CD1c-positive myeloid dendritic cell (primary cell): ENCODE measurements at regions not wholly inside any gene's neighbourhood (a gene's known extent, or its start where the extent isn't known, plus 50 kb on each side); places are given as distances from the start of the nearest gene placed in this dataset.
"Not testable (repeated sequence)": the region's sequence is repeated elsewhere in the genome, so short reads cannot be mapped to it uniquely, and the experiment has no call there.

ENCODE experiments used
- DNase-seq: peaks from one replicate; pipeline ENCODE4 v3.0.0-alpha.2; 2016; ENCODE audit errors: extremely low spot score

DNA sequence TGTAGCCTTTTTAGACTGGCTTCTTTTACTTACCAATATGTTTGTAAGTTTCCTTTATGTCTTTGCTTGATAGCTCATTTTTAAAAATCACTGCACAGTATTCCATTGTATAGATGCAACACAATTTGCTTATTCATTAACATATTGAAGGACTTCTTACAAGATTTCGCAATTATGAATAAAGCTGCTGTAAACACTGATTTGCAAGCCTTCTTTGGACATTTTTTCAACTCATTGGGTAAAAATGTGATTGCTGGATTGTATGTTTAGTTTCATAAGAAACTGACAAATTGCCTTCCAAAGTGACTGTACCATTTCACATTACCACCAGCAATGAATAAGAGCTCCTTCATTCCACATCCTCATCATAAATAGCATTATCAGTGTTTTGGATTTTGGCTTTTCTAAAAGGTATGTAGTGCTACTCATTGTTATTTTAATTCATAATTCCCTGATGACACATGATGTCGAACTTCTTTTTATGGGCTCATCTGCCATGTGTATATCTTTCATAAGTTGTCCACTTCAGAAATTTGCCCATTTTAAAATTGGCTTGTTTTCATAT, 80.7 kb downstream of the TFAP2B start:
- DNase-seq, result no peak

DNA sequence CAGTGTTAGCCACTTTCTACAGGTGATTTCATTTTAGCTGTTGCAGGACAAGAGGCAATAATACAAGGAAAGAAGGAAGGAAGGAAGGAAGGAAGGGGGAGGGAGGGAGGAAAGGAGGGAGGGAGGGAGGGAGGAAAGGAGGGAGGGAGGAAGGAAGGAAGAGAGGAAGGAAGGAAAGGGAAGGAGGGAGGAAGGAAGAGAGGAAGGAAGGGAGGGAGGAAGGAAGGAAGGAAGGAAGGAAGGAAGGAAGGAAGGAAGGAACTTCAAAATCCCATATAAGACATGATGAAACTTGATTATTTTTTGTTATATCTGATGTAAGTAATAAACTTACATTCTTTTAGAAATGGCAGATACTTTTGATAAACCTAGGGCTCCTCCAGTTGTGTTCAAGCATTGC, 83.6 kb downstream of the TFAP2B start:
- DNase-seq, result no peak

DNA sequence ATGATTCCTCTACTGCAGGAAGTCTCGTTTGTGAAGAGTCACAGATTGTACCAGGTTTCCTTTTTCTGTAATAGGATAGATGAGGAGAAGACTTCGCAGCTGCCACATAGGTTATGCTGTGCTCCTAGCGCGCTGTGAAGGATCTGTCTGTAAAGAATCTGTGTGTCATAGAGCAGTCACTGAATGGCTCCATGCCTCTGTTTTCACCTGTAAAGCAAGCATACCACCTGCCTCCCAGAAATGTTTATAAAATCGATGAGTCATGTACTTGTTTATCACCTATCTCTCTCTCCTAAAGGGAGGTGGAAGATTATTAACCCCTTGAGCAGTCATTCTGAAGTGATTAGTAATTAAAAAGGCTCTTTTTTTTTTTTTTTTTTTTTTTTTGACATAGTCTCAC, 86.6 kb downstream of the TFAP2B start:
- DNase-seq, result no peak

DNA sequence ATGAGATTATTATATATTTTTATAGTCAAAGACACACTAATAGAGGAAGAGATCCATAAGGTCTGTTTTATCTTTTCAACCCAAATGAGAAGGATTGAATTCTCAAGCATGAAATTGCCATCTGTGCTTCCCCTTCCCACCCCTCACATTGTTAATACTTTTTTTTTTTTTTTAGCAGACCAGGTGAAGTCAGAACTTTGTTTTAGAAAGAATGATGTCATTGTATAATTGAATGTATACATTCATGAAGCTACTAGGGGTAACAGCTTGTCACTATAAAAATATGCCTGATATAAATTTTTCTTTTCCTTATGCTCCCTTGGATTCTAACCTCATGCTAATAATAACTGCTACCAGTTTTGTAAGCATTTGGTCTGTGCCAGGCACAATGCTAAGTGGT, 88.9 kb downstream of the TFAP2B start:
- no peak for DNase-seq

DNA sequence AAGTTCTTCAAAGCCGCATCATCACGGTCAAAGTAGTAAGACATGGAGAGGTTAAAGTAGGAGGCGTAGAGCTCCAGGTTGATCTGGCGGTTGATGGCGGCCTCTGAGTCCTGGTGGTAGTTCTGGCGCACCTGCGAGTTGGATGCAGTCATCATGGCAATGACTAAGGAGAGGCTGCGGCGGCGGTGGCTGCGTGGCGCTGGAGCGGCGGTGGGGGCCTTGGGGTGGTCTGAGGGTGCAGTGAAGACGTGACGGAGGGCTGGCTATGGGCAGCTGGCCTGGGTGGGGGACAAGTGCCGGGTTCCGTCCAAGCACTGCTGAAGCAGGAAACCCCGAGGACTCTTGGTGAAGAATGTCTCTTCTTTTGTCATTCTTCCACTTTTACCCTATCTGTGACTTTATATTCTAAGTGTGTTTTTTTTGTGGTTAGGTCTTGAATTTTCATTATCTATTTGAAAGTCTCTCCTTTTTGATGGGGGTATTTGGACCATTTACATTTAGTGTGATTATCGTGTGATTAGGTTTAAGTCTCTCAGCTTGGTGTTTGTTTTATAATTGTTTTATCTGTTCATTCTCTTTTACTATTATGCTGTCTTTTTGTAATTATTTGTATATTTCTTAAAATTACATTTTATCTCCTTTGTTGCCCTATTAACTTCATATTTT, 94.6 kb downstream of the TFAP2B start:
- no peak for DNase-seq

DNA sequence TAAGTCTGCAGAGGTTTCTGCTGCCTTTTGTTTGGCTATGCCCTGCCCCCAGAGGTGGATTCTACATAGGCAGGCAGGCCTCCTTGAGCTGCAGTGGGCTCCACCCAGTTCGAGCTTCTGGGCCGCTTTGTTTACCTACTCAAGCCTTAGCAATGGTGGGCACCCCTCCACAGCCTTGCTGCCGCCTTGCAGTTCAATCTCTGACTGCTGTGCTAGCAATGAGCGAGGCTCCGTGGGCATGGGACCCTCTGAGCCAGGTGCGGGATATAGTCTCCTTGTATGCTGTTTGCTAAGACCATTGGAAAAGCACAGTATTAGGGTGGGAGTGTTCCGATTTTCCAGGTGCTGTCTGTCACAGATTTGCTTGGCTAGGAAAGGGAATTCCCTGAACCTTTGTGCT, 102.7 kb downstream of the TFAP2B start:
- not testable (repeated sequence) for DNase-seq

DNA sequence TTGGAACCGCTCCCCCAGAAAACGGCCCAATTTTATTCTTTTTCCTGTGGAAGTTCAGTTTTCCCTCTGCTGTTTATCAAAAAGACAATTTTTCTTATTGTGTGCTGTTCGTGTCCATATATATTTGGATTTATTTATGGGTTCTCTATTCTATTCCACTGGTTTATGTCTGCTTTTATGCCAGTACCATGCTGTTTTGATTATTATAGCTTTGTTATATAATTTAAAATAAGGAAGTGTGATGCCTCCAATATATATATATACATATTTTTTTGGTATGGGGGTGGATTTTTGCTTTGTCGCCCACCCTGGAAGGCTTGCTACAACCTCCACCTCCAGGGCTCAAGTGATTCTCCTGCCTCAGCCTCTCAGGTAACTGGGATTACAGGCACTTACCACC, 103.3 kb downstream of the TFAP2B start:
- no peak for DNase-seq

DNA sequence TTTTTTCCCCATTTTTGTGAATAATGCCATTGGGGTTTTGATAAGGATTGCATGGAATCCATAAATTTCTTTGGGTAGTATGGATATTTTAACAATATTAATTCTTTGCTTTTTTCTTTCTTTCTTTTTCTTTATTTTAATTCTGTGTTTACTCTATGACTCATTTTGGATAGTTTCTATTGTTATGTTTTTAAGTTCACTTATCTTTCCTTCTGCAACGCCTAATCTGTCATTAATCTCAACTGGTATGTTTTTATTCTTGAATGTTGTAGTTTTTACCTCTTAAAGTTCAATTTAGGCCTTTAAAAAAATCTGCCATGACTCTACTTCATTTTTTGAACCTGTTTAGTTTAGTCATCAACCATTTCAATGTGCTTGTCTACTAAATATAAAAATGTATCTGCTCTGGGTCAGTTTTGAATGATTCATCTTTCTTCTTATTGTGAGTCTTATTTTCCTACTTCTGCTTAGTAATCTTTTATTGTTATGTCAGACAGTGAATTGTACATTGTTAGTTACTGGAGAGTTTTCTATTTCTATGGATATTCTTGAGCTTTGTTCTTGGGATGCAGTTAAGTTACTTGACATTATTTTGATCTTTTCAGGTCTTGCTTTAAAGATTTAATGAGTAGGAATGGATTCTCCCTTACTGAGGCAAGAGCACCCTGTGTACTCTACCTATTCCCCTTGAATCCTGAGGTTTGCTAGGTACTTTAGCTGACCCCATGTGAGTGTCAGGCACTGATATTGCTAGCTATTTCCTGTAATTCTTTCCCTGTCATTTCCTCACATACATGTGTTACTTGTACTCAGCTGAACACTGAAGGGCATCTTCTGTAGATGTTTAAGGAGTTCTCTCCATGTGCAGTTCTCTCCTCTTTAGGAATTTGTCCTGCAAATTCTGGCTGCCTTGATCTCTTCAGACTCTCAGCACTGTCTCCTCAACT, 104.2 kb downstream of the TFAP2B start:
- DNase-seq, result no peak

DNA sequence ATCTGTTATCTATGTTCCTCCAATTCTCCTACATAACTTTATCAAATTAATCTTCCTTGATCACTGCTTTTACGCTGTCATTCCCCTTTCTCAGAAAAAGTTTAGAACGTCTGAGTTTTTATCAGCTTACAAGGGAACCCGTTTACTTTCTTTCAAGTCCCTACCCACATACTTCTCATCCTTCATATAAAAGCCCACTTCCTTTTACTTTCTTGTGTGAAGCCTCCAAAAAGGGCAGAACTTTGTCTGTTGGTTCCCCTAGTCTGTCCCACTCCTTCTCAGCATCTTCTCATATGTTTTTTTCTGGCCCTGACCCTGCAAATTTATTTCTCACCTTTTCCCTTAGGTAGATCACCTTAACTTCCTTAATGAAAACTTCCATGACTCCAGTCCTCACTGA, 106.1 kb downstream of the TFAP2B start:
- no peak for DNase-seq

DNA sequence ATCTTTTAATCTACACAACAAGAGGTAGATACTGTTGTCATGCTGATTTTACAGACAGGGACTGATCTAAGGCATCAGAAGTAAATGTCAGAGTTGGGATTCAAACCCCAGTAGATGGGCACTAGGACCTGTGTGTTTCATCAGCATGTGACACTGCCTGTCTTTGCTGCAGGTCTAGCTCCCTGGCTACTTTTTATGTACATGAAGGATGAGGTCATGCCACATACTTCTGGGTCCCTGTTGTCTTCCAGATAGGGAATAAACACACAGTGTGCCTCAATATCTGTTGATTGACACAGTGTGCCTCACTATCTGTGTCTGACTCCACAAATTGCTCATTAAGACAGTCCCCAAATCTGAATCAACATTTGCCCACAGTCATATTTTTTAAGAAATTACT, 106.9 kb downstream of the TFAP2B start:
- no peak for DNase-seq

DNA sequence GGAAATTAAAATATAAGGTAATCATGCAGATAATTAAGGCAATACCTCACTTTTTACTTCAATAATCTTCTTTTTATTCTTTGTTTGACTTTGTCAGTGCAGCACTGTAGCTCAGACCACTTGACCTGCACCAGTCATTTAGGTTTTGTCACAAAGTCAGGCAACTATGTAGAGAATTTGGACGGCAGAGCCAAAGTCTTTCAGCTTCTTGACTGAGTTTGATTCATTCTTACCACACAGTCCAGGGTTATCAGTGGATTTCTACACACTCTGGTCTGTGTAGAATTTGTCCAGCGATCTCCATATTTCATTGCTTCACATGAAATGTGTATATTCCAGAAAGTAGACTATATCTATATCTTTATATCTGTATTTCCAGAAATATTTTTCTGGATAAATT, 107.3 kb downstream of the TFAP2B start:
- no peak for DNase-seq

DNA sequence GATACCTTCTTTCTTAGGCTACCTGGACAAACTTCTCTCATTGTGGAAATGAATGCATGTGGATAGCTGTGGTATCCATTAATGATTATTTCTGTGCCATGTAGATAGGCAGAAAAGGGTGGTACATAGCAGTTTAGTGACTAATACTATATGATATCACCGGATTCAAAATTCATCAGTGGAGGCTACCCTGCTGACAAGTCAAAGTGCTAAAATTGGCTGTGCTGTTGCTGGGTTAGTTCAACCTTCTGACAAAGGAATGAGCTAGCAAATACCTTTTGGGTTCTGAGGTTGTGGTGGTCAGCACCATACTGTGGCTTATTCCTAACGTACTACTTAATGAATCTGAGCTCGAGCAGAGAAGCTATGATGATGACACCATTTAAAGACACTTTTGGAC, 109.1 kb downstream of the TFAP2B start:
- no peak for DNase-seq

DNA sequence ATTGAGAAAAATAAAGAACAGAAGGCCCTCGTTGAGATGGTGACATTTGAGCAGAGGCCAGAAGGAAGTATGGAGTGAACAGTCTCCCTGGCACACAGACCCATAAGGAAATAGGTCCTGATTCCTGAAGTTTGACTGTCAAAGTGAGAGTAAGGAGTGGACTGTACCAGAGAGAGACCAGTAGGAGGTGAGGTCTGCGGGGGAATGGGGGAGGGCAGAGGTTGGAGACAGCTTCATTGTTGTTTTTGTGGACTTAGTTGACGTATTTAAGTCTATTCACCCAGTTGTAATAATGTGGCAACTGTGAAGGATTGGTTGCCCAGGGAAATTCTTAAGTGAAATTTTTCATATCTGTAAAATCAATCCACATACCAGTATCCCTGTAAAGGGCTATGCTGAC, 110.7 kb downstream of the TFAP2B start:
- DNase-seq, result no peak

DNA sequence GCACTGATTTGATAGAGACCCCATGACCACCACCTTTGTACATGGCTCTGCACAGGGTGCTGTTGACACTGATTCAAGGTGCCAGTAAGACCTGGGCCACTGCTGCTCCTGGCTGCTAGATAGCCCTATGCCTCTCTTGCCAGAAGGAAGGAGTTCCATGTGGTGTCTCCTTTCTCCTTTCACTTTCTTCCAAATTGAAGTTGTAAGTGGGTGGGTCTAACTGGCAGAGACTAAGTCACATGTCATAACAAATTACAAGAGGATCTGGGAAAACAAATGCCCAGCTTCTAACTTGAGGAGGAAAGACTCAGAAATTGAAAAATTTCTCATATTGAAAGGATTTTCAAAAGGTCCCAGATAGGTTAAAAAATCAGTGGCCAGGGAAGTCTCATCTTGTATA, 116.8 kb downstream of the TFAP2B start:
- no peak for DNase-seq

DNA sequence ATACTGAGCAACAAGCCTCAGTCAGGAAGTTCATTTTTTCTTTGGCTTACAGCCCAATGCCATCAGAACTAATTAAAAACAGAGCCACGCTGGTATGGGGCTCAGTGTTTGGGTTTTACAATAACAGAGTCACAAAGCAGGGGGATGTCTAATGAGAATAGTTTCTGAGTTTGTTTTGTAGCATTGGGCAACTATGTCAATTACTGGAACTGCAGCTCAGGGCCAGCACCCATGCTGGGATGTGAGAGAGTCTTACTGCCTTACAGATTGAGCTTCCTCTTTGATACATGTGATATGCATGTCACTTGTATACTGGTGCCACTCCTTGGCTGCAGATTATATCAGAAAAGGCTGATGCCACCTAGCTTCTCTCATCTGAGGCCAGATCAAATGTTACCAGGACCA, 117.6 kb downstream of the TFAP2B start:
- DNase-seq, result no peak

DNA sequence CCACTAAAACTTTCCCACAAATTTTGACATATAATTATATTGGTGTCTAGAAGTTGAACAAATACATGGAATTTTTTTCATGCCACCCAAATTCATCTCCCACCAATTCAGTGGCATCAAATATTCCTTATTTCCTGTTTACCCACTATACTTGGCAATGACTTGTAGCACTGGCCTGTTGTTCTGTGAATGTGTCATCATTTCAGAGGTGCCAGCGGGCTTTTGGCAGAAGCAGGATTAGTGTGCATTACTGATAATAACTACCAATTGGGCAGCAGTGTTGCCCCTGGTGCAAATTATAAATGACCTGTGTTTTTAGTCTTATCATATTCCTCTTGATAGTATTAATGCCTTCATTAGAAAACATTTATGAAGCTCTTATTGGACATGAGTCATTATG, 121.3 kb downstream of the TFAP2B start:
- DNase-seq, result no peak

DNA sequence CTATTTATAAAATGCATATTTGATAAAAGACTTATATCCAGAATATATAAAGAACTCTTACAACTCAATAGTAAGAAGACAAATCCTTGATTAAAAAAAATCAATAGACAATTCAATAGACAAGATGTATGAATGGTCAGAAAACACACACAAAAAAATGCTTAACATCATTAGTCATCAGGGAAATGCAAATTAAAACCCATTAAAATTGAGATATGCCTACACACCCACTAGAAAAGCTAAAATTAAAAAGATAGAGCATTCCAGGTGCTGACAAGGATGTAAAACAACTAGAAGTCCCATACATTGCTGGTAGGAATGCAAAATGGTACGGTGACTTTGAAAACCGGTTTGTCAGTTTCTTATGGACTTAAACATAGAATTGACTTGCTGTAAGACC, 127.1 kb downstream of the TFAP2B start:
- no peak for DNase-seq

DNA sequence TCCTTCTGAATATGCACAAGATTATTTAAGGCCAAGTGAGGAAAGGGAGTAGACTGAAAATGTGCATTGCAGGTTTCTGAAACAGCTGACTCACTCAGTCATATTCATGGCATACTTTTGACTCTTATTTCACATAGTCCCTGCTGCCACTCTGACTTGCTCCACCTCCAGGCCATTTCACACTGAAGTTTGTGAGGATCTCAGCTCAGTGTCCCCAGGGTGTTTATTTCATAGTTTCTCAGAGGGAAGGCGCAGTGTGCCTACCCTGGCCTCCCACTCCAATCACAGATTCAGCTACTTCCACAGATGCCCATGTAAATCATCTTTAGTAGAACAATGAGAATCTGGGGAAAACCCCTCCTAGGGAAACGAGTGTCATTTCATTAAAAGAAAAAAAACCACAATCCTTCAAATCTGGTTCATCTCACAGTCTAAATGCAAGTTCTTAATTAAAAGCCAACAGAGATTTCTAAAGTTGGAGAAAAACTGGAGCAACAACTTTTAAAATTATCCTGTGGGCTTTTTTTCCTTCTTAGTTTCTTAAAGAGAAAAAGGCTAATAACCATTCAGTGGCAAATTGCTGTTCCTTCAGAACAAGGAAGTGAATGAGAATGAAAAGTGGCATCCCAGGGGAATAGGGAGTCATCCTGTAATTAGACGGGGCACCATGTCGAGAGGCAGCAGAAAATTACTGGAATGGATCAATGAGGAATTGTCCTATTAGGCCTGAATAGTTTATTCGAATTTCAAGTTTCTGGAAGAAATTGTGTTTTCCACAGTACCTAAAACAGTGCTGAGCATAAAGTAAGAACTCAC, 133.6 kb downstream of the TFAP2B start:
- no peak for DNase-seq

DNA sequence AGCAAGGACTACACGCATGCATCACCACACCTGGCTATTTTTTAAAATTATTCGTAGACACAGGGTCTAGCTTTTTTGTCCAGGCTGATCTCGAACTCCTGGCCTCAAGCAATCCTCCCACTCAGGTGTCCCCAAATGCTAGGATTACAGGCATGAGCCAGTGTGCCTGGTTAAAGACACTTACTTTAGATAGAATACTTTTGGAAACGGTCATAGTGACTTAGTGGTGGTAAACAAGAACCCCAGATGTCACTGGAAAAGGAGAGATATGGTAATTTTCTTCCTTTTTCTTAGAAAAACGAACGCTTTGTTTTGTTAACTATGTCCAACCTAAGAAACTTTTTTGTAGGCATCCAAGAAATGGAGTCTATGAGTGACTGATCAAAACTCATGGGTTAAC, 137.3 kb downstream of the TFAP2B start:
- no peak for DNase-seq

DNA sequence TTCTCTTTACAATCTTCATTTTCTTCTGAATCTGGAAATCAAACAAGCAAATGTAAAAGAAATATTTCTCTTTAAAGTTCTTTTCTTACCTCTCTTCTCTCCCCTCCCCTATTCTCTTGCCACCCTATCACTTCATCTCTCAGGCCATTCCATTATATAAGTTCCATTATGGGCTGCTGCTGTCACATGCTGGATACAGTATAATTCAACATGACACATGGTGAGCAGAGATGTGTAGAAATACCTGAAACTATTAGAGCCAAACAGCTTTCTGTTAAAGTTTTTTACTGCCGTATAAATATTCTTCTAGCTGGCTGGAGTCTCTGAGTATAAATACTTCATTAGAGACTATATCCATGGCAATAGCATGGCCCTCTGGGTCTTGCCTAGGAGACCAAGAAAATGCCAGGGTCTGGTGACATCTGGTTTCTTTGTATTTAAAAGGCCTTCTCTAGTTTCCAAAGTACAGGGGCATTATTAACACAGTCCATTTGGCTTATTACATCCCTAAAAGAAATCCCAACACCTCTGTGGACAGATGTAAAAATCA, 139.6 kb downstream of the TFAP2B start:
- no peak for DNase-seq

DNA sequence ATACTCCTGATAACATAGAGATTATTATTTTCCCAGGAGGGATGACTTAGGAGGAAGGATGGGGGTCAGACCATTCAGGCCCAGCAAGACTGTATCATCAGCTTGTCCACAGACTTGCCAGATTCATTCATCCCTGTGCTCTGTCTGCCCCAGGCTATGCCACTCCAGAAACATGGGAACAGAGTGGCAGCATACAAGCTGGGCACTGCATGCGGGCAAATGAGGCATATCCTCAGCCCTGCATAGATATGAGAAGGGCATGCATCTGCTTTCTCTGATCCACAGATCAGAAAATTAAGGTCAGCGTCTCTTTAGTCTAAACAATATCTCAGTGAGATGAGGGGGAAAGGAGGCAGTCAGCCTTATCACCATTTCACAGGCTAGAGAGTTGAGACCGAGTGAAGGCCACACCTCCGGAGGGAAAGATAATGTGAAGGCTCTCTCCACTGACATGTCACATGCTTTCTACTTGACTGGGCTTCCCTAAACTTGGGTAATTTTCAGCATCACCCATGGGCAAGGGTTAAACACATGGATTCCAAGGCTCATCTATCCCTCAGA, 140.5 kb downstream of the TFAP2B start:
- DNase-seq, result no peak

DNA sequence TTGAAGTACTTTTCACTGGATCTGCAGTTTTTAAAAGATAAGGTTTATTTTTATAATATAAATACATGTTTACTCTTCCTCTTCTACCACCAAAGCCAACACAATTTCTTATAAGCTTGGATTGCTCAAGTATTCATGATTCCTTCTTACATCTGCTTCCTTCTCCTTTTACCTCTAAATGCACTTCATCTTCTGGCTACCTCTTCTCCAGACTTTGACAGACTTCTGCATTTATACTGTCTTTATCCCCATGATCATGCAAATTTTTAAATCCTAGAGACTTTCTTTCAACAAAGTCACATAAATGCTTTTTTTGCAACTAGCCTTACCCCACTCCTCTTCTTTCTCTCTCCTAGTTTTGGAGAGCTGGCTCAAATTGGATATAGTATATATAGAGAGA, 142.9 kb downstream of the TFAP2B start:
- DNase-seq, result no peak
